ENCODE measurements at regions not wholly inside any gene's neighbourhood (a gene's known extent, or its start where the extent isn't known, plus 50 kb on each side); places are given as distances from the start of the nearest gene placed in this dataset.

GRCh38 chr6:131381709-131382093 is 191.3 kb upstream of the ARG1 start:
- TF ChIP-seq, protein P1, sequence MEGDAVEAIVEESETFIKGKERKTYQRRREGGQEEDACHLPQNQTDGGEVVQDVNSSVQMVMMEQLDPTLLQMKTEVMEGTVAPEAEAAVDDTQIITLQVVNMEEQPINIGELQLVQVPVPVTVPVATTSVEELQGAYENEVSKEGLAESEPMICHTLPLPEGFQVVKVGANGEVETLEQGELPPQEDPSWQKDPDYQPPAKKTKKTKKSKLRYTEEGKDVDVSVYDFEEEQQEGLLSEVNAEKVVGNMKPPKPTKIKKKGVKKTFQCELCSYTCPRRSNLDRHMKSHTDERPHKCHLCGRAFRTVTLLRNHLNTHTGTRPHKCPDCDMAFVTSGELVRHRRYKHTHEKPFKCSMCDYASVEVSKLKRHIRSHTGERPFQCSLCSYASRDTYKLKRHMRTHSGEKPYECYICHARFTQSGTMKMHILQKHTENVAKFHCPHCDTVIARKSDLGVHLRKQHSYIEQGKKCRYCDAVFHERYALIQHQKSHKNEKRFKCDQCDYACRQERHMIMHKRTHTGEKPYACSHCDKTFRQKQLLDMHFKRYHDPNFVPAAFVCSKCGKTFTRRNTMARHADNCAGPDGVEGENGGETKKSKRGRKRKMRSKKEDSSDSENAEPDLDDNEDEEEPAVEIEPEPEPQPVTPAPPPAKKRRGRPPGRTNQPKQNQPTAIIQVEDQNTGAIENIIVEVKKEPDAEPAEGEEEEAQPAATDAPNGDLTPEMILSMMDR (IDR thresholded peaks at IDR 0.05; ENCODE audit: low read length): no peak
- TF ChIP-seq EZH2 (IDR thresholded peaks at IDR 0.05; ENCODE audit: borderline replicate concordance, low read length): no peak

Data from OCI-LY1 (cell line).